ENCODE measurements at regions not wholly inside any gene's neighbourhood (a gene's known extent, or its start where the extent isn't known, plus 50 kb on each side); places are given as distances from the start of the nearest gene placed in this dataset.

DNA sequence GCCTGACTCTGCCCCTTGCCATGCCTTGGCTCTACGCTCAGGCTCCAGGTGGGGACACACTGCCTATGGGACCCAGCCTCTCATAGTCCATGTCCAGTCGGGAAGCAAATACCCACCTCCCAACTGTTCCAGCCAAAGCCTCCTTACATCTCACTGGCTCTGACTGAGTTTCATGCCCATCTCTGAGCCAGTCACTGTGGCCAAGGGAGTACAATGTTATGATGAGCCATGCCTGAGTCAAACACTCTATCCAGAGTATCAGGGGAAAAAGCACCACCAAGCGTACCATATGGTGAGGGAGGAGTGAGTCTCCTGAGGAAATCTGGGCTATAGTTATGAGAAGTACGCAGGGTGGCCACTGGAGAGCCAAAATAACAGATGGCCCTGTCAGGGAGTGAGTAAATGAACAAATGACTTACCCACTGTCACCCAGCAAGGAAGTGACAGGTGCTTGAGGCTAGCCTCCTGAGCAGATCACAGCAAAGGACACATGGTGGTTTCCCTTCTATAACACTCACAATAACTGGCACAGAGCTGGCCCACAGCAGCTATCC, 236.6 kb upstream of the GJB5 start:
- TF ChIP-seq, protein P1, sequence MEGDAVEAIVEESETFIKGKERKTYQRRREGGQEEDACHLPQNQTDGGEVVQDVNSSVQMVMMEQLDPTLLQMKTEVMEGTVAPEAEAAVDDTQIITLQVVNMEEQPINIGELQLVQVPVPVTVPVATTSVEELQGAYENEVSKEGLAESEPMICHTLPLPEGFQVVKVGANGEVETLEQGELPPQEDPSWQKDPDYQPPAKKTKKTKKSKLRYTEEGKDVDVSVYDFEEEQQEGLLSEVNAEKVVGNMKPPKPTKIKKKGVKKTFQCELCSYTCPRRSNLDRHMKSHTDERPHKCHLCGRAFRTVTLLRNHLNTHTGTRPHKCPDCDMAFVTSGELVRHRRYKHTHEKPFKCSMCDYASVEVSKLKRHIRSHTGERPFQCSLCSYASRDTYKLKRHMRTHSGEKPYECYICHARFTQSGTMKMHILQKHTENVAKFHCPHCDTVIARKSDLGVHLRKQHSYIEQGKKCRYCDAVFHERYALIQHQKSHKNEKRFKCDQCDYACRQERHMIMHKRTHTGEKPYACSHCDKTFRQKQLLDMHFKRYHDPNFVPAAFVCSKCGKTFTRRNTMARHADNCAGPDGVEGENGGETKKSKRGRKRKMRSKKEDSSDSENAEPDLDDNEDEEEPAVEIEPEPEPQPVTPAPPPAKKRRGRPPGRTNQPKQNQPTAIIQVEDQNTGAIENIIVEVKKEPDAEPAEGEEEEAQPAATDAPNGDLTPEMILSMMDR (IDR thresholded peaks at IDR 0.05), result no peak
- no peak for TF ChIP-seq POLR2A (IDR thresholded peaks at IDR 0.05)

Measured in thyroid gland (tissue), 4 donors.